GM23248 (cell line): ENCODE measurements at regions not wholly inside any gene's neighbourhood (a gene's known extent, or its start where the extent isn't known, plus 50 kb on each side); places are given as distances from the start of the nearest gene placed in this dataset.

Experiments used
- DNase-seq: peaks from one replicate; pipeline ENCODE4 v3.0.0-alpha.2; 2015
- H2AFZ ChIP-seq: fragments of 200-600 bp; sonication (generic); 2 replicates; pipeline ENCODE4 v1.6.1; 2016; ENCODE audit warnings: antibody characterized with exemption
- H3F3A ChIP-seq: fragments of 200-600 bp; sonication (generic); 2 replicates; pipeline ENCODE4 v1.6.1; 2016; ENCODE audit warnings: mild to moderate bottlenecking, antibody characterized with exemption, mixed run types; ENCODE audit not compliant: insufficient read depth
- H3K27ac ChIP-seq: fragments of 200-600 bp; sonication (generic); 2 replicates; pipeline ENCODE4 v1.5.1; 2016; ENCODE audit warnings: mild to moderate bottlenecking
- H3K27me3 ChIP-seq: fragments of 200-600 bp; sonication (generic); replicated peaks from 2 replicates; pipeline ENCODE4 v1.6.1; 2016; ENCODE audit warnings: mild to moderate bottlenecking; ENCODE audit not compliant: insufficient read depth
- H3K36me3 ChIP-seq: fragments of 200-600 bp; sonication (generic); 2 replicates; pipeline ENCODE4 v1.6.1; 2016; ENCODE audit warnings: low read depth, mild to moderate bottlenecking
- H3K4me1 ChIP-seq: fragments of 200-600 bp; sonication (generic); 2 replicates; pipeline ENCODE4 v1.6.1; 2016; ENCODE audit warnings: mild to moderate bottlenecking; ENCODE audit not compliant: insufficient read depth
- H3K4me2 ChIP-seq: fragments of 200-600 bp; sonication (generic); one replicate; pipeline ENCODE4 v1.6.1; 2016; ENCODE audit warnings: mild to moderate bottlenecking; ENCODE audit not compliant: unreplicated experiment
- H3K4me3 ChIP-seq: fragments of 200-600 bp; sonication (generic); 2 replicates; pipeline ENCODE4 v1.5.1; 2016; ENCODE audit warnings: mild to moderate bottlenecking
- H3K79me2 ChIP-seq: fragments of 200-600 bp; sonication (generic); 2 replicates; pipeline ENCODE4 v1.6.1; 2016; ENCODE audit warnings: mild to moderate bottlenecking; ENCODE audit not compliant: insufficient read depth
- H3K9ac ChIP-seq: fragments of 200-600 bp; sonication (generic); 2 replicates; pipeline ENCODE4 v1.6.1; 2016; ENCODE audit warnings: mild to moderate bottlenecking
- H3K9me2 ChIP-seq: fragments of 200-600 bp; sonication (generic); 2 replicates; pipeline ENCODE4 v1.6.1; 2016; ENCODE audit warnings: mixed run types, mild to moderate bottlenecking, moderate library complexity; ENCODE audit not compliant: insufficient read depth
- H3K9me3 ChIP-seq: fragments of 200-600 bp; sonication (generic); one replicate; pipeline ENCODE4 v1.6.1; 2017; ENCODE audit warnings: low read depth
- H4K20me1 ChIP-seq: fragments of 200-600 bp; sonication (generic); 2 replicates; pipeline ENCODE4 v1.6.0; 2016; ENCODE audit not compliant: insufficient read depth
- EZH2 ChIP-seq: fragments of 200-600 bp; sonication (generic); IDR thresholded peaks from 2 replicates; pipeline ENCODE4 v1.6.1; 2018; ENCODE audit warnings: antibody characterized with exemption, mild to moderate bottlenecking; ENCODE audit not compliant: insufficient read depth, poor library complexity, severe bottlenecking
- EZH2phosphoT487 ChIP-seq: fragments of 200-600 bp; sonication (generic); IDR thresholded peaks from 2 replicates; pipeline ENCODE4 v1.6.1; 2018; ENCODE audit warnings: antibody characterized with exemption, moderate library complexity, mild to moderate bottlenecking, low read depth; ENCODE audit not compliant: insufficient read depth
- WGBS, 2 experiments: methylation state at CpG; one replicate each; pipeline ENCODE4 v1.1.6; 2015 to 2017; ENCODE audit warnings: low lambda C conversion rate in 2 of 2, low coverage in 1 of 2; ENCODE audit errors: missing lambda C conversion rate in 2 of 2; 5-methylcytosine and 5-hydroxymethylcytosine counted together
- in situ Hi-C: fragments of 300-500 bp; cut with MboI; formaldehyde crosslinking; loops from 2 replicates; pipeline ENCODE4 v1.15.0; 2020

DNA sequence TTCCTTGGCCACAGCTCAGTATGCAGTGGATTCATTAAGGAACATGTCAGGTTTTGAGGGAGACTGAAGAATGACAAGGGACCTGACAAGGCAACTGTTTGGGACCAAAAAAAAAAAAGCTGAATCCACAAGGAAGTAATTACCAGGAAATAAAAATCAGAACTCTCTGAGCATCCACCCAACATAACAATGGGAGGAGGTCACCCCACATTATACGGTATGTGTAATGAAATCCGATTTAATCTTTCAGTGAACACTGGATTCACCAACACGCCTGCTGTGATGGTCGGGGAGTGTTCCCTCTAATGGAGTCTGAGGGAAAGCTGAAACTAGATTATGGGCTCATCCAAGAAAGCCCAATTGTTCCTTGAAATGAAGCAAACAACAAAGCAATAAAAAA is 329.3 kb downstream of the ETAA1 start:
- H3K4me2 ChIP-seq, result no peak overlapping the region
- no peaks in the 10 kb centered on the region for H3K9me2 ChIP-seq
- H3K79me2 ChIP-seq, result no peaks in the 10 kb centered on the region
- WGBS, 2 experiments, result 26 to 29% methylated on average over 4 of the region's 4 CpGs
- DNase-seq, result no peak
- H3K9me3 ChIP-seq, result no peaks in the 10 kb centered on the region
- in situ Hi-C loops, result no loop called here
- no peak for TF ChIP-seq EZH2phosphoT487
- TF ChIP-seq EZH2, result no peak
- no peak overlapping the region for H3K27ac ChIP-seq
- H3K4me3 ChIP-seq, result no peak overlapping the region
- no peaks in the 10 kb centered on the region for H3K4me1 ChIP-seq
- H3K9ac ChIP-seq, result no peak overlapping the region
- H4K20me1 ChIP-seq, result no peaks in the 10 kb centered on the region
- H3K27me3 ChIP-seq, result 0 out of 2 replicates have a peak, but pooled peaks cover 3% of the 10 kb centered on the region
- H2AFZ ChIP-seq, result no peak overlapping the region
- H3F3A ChIP-seq, result no peaks in the 10 kb centered on the region
- H3K36me3 ChIP-seq, result no peaks in the 10 kb centered on the region

DNA sequence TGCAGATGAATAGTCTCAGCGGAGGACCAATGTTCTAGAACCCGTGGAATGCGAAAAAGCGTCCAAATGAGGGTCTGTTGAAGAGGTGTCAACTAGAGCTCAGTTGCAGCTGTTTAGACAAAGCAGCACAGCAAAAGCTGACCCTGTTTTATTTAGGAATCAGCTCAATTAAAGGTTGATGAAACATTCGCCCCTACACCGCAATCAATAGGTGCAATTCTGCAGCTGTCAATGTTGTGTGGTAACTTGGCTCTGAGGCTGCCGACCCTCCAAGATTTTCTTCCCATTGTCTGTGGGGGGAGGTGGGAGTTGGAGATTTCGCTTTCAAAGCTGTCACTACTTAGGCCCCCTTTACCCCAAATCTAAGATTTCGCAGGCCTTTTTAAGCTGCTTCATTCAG is 330.0 kb downstream of the ETAA1 start:
- Histone ChIP-seq H3K27ac (no peak overlapping the region), H3K36me3 (no peaks in the 10 kb centered on the region), H3K9me3 (no peaks in the 10 kb centered on the region), H3K27me3 (0 out of 2 replicates have a peak, but pooled peaks cover 3% of the 10 kb centered on the region), H3K4me3 (no peak overlapping the region), H4K20me1 (no peaks in the 10 kb centered on the region), H3K4me2 (no peak overlapping the region), H3K9ac (no peak overlapping the region), H2AFZ (no peak overlapping the region), H3K4me1 (no peaks in the 10 kb centered on the region; the same call in 1 of the 2 replicates), H3K79me2 (no peaks in the 10 kb centered on the region), H3F3A (no peaks in the 10 kb centered on the region), H3K9me2 (no peaks in the 10 kb centered on the region)
- in situ Hi-C loops, result no loop called here
- TF ChIP-seq EZH2 (no peak), EZH2phosphoT487 (no peak)
- DNase-seq, result no peak
- 77 to 79% methylated on average over 9 of the region's 9 CpGs for WGBS, 2 experiments

DNA sequence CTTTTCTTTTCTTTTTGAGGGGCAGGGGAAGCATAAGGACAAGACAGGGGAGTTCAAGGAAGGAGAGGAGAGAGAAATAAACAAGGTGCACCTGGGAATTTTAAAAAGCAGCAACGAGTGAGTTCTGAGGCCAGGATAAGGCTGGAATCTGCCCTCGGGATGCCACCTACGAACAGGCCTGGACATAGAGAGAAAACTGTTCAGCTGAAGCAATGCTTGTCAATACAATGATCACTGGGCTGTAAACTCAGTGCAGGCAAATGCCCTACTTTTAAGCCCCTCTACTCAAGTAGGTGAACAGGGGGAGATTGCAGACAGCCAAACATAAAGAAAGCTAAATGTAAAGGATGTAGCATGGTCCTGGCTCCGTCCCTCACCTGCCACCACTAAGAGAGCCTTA is 330.5 kb downstream of the ETAA1 start:
- H3K4me1 ChIP-seq, result no peaks in the 10 kb centered on the region; the same call in 1 of the 2 replicates
- no peaks in the 10 kb centered on the region for H4K20me1 ChIP-seq
- H3K79me2 ChIP-seq, result no peaks in the 10 kb centered on the region
- H3K9me3 ChIP-seq, result no peaks in the 10 kb centered on the region
- no peak for DNase-seq
- TF ChIP-seq EZH2 (no peak), EZH2phosphoT487 (no peak)
- H3F3A ChIP-seq, result no peaks in the 10 kb centered on the region
- no peaks in the 10 kb centered on the region for H3K36me3 ChIP-seq
- 75 to 77% methylated on average over 4 of the region's 4 CpGs for WGBS, 2 experiments
- H3K27me3 ChIP-seq, result 0 out of 2 replicates have a peak, but pooled peaks cover 3% of the 10 kb centered on the region
- no peak overlapping the region for H3K4me2 ChIP-seq
- no peak overlapping the region for H3K27ac ChIP-seq
- no peak overlapping the region for H3K9ac ChIP-seq
- in situ Hi-C loops, result no loop called here
- no peak overlapping the region for H3K4me3 ChIP-seq
- no peak overlapping the region for H2AFZ ChIP-seq
- no peaks in the 10 kb centered on the region for H3K9me2 ChIP-seq

DNA sequence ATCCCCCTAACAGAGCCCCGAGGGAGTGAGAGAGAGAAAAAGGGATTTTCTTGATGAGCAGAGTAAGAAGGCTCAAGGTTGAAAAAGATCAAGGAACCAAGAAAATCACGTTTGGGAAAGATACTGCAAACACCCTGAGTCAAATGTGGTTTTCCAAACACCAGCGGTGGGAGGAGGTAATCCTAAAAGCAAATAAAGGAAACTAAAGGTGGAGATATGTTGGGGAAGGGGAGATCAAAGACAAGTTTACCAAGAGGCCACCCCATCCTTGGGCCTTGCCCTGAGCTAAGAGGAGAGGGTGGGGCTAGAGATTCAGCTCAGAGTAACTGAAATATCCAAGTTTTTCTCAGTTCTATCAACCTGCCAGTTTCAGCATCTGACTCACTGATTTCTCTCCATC is 332.3 kb downstream of the ETAA1 start:
- H4K20me1 ChIP-seq, result no peaks in the 10 kb centered on the region
- no peaks in the 10 kb centered on the region for H3K79me2 ChIP-seq
- 49 to 54% methylated on average over 3 of the region's 3 CpGs for WGBS, 2 experiments
- H3K4me1 ChIP-seq, result no peaks in the 10 kb centered on the region; the same call in 1 of the 2 replicates
- no peak overlapping the region for H3K4me3 ChIP-seq
- no peaks in the 10 kb centered on the region for H3K9me3 ChIP-seq
- no peaks in the 10 kb centered on the region for H3K36me3 ChIP-seq
- no peak for DNase-seq
- 0 out of 2 replicates have a peak, but pooled peaks cover 3% of the 10 kb centered on the region for H3K27me3 ChIP-seq
- H3K9ac ChIP-seq, result no peak overlapping the region
- no peaks in the 10 kb centered on the region for H3K9me2 ChIP-seq
- TF ChIP-seq EZH2, result no peak
- TF ChIP-seq EZH2phosphoT487, result no peak
- no peak overlapping the region for H3K4me2 ChIP-seq
- no peak overlapping the region for H3K27ac ChIP-seq
- in situ Hi-C loops, result no loop called here
- H2AFZ ChIP-seq, result no peak overlapping the region
- no peaks in the 10 kb centered on the region for H3F3A ChIP-seq

DNA sequence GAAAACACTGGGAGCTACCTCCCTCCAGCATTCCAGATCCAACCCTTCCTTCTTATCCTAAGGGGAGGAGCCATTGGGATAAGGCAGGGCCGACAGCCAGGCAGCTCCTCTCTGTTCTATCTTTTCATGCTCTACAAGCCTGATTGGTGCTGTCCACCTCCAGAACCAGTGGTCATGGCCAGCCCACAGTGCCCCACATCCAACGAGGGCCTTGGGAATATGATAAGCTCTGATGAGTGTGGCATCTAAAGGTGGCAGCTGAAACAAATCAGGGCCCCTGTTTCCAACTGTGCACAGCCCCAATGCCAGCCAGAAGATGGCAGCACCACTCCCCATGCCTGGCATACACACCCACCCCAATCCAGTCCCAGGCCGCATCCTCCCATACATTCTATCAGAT is 329.3 kb downstream of the C1D start:
- no peaks in the 10 kb centered on the region for H3K36me3 ChIP-seq
- no peaks in the 10 kb centered on the region for H3K9me2 ChIP-seq
- TF ChIP-seq EZH2, result no peak
- TF ChIP-seq EZH2phosphoT487, result no peak
- H3K9ac ChIP-seq, result no peak overlapping the region
- no peaks in the 10 kb centered on the region for H3K79me2 ChIP-seq
- H4K20me1 ChIP-seq, result no peaks in the 10 kb centered on the region
- H3K27ac ChIP-seq, result no peak overlapping the region
- no peaks in the 10 kb centered on the region for H3K27me3 ChIP-seq
- H3K4me2 ChIP-seq, result no peak overlapping the region
- WGBS, 2 experiments, result 42 to 56% methylated on average over 3 of the region's 3 CpGs
- H3K9me3 ChIP-seq, result no peaks in the 10 kb centered on the region
- H3F3A ChIP-seq, result no peaks in the 10 kb centered on the region
- DNase-seq, result peak; percentile 51
- in situ Hi-C loops, result no loop called here
- no peaks in the 10 kb centered on the region; the same call in 1 of the 2 replicates for H3K4me1 ChIP-seq
- no peak overlapping the region for H3K4me3 ChIP-seq
- H2AFZ ChIP-seq, result 0 out of 2 replicates have a peak overlapping the region, but pooled peaks have one; percentile 16
